Adrenal gland (tissue), 5 donors: ENCODE measurements at regions not wholly inside any gene's neighbourhood (a gene's known extent, or its start where the extent isn't known, plus 50 kb on each side); places are given as distances from the start of the nearest gene placed in this dataset.

Experiments used
- CTCF ChIP-seq, 6 experiments: fragments of 450-650 bp in 4 of 6; fragments of 200-600 bp in 2 of 6; sonication (generic) in 1 of 6; IDR thresholded peaks; 1 replicate in 5 of 6; 2 replicates in 1 of 6; pipeline versions ENCODE4 v1.5.1 to v1.8.0; 2016 to 2021; ENCODE audit warnings: antibody characterized with exemption in 6 of 6, mild to moderate bottlenecking in 2 of 6, moderate library complexity in 1 of 6
- POLR2A ChIP-seq, 2 donors: fragments of 450-650 bp; IDR thresholded peaks; one replicate each; pipeline ENCODE4 v1.6.1; 2017; ENCODE audit warnings: antibody characterized with exemption in 2 of 2, mild to moderate bottlenecking in 2 of 2, moderate library complexity in 1 of 2
- donor health status: DM: no; HTN: no; CAD: no.

- TF ChIP-seq CTCF (IDR thresholded peaks at IDR 0.05) (no peak), POLR2A (IDR thresholded peaks at IDR 0.05) (no peak)
These were observed 88.7 kb upstream of the PLPP4 start for GRCh38 chr10:120368338-120368737.
